PC-3 (cell line): ENCODE measurements at regions not wholly inside any gene's neighbourhood (a gene's known extent, or its start where the extent isn't known, plus 50 kb on each side); places are given as distances from the start of the nearest gene placed in this dataset.

Source experiments
- ATAC-seq: fragments of 200-7000 bp; cut with Tn5 transposase; 2 replicates; pipeline ENCODE4 v1.9.1; 2020; ENCODE audit warnings: mild to moderate bottlenecking, moderate library complexity
- BruUV-seq: library from RNA; stranded (reverse); fragments of 400-500 nt; replicated peaks from 2 replicates; lab custom pipeline; 2021; lab: Mats Ljungman, UMichigan
- CTCF ChIA-PET: fragments of 300-600 bp; sonication (Branson Sonifier 250); formaldehyde crosslinking; loops from one replicate; lab custom pipeline; 2022; ENCODE audit warnings: antibody characterized with exemption; lab: Charles Lee
- POLR2A ChIA-PET: fragments of 300-600 bp; sonication (Branson Sonifier 250); formaldehyde crosslinking; loops from one replicate; lab custom pipeline; 2022; ENCODE audit warnings: antibody characterized with exemption; ENCODE audit not compliant: unreplicated experiment; lab: Charles Lee
- DNase-seq: peaks from one replicate; pipeline ENCODE4 v3.0.0-alpha.2; 2015
- H2AFZ ChIP-seq: fragments of 300-600 bp; sonication (generic); 2 replicates; pipeline ENCODE4 v1.6.0; 2016; ENCODE audit warnings: antibody characterized with exemption, low read length
- H3F3A ChIP-seq: fragments of 300-600 bp; sonication (generic); one replicate; pipeline ENCODE4 v1.6.0; 2017; ENCODE audit warnings: antibody characterized with exemption, low read length, control low read depth, mild to moderate bottlenecking; ENCODE audit not compliant: unreplicated experiment
- H3K27ac ChIP-seq: fragments of 300-600 bp; sonication (generic); 2 replicates; pipeline ENCODE4 v1.5.1; 2016; ENCODE audit warnings: mild to moderate bottlenecking, low read length
- H3K27me3 ChIP-seq: fragments of 300-600 bp; sonication (generic); 2 replicates; pipeline ENCODE4 v1.6.1; 2016; ENCODE audit warnings: low read length, mixed read lengths
- H3K36me3 ChIP-seq: fragments of 300-600 bp; sonication (generic); 2 replicates; pipeline ENCODE4 v1.6.1; 2016; ENCODE audit warnings: low read depth, mixed run types, low read length, mixed read lengths
- H3K4me1 ChIP-seq: fragments of 300-600 bp; sonication (generic); 2 replicates; pipeline ENCODE4 v1.5.1; 2016; ENCODE audit warnings: low read length; ENCODE audit not compliant: insufficient read depth
- H3K4me2 ChIP-seq: fragments of 300-600 bp; sonication (generic); 2 replicates; pipeline ENCODE4 v1.6.0; 2016; ENCODE audit warnings: low read length
- H3K4me3 ChIP-seq: fragments of 300-600 bp; sonication (generic); 2 replicates; pipeline ENCODE4 v1.5.1; 2016; ENCODE audit warnings: mild to moderate bottlenecking, low read length, mixed read lengths
- H3K79me2 ChIP-seq: fragments of 300-600 bp; sonication (generic); 2 replicates; pipeline ENCODE4 v1.6.1; 2017; ENCODE audit warnings: low read length, mixed read lengths
- H3K9ac ChIP-seq: fragments of 300-600 bp; sonication (generic); 2 replicates; pipeline ENCODE4 v1.6.0; 2016; ENCODE audit warnings: mild to moderate bottlenecking, low read length
- H3K9me2 ChIP-seq: fragments of 300-600 bp; sonication (generic); replicated peaks from 2 replicates; pipeline ENCODE4 v1.6.1; 2016; ENCODE audit warnings: mixed run types, low read length, mixed read lengths
- H3K9me3 ChIP-seq: fragments of 300-600 bp; sonication (generic); 2 replicates; pipeline ENCODE4 v1.6.1; 2016; ENCODE audit warnings: low read length, mixed read lengths
- H4K20me1 ChIP-seq: fragments of 300-600 bp; sonication (generic); 2 replicates; pipeline ENCODE4 v1.6.1; 2016; ENCODE audit warnings: low read length, mixed read lengths
- EZH2 ChIP-seq: fragments of 300-600 bp; sonication (generic); IDR thresholded peaks from one replicate; pipeline ENCODE4 v1.6.1; 2017; ENCODE audit warnings: antibody characterized with exemption, mild to moderate bottlenecking, low read length; ENCODE audit not compliant: unreplicated experiment
- EZH2phosphoT487 ChIP-seq: fragments of 300-600 bp; sonication (generic); IDR thresholded peaks from 2 replicates; pipeline ENCODE4 v1.6.1; 2018; ENCODE audit warnings: mild to moderate bottlenecking, antibody characterized with exemption, low read length, borderline replicate concordance
- intact Hi-C: fragments of 100-400 bp; cut with micrococcal nuclease; formaldehyde crosslinking; loops from 2 replicates; pipeline ENCODE4 v1.9.0; 2023
- TF ChIP-seq, protein P1 (sequence below): fragments of 300-600 bp; sonication (generic); conservative IDR thresholded peaks from 2 replicates; pipeline ENCODE4 v1.5.1; 2017; ENCODE audit warnings: antibody characterized with exemption, low read depth, mild to moderate bottlenecking, low read length

GRCh38 chr2:7429733-7430132 is 512.5 kb downstream of the RNF144A start:
- intact Hi-C loops: loop anchor here (10.0 kb wide), 3 partner anchors 385 to 1335 kb away; no protein-coding TSS in a partner anchor
- BruUV-seq: no TSS peak
- H3K4me3 ChIP-seq: no peak overlapping the region
- peak; percentile 53 for ATAC-seq
- POLR2A ChIA-PET: no interaction called here
- H3K36me3 ChIP-seq: no peaks in the 10 kb centered on the region
- DNase-seq: peak; percentile 28
- CTCF ChIA-PET: no interaction called here
- H2AFZ ChIP-seq: no peak overlapping the region
- H3F3A ChIP-seq: no peaks in the 10 kb centered on the region
- no peaks in the 10 kb centered on the region for H3K4me1 ChIP-seq
- H3K9me3 ChIP-seq: no peaks in the 10 kb centered on the region
- TF ChIP-seq, protein P1, sequence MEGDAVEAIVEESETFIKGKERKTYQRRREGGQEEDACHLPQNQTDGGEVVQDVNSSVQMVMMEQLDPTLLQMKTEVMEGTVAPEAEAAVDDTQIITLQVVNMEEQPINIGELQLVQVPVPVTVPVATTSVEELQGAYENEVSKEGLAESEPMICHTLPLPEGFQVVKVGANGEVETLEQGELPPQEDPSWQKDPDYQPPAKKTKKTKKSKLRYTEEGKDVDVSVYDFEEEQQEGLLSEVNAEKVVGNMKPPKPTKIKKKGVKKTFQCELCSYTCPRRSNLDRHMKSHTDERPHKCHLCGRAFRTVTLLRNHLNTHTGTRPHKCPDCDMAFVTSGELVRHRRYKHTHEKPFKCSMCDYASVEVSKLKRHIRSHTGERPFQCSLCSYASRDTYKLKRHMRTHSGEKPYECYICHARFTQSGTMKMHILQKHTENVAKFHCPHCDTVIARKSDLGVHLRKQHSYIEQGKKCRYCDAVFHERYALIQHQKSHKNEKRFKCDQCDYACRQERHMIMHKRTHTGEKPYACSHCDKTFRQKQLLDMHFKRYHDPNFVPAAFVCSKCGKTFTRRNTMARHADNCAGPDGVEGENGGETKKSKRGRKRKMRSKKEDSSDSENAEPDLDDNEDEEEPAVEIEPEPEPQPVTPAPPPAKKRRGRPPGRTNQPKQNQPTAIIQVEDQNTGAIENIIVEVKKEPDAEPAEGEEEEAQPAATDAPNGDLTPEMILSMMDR: 0 out of 2 replicates have a peak, but pooled peaks have one; percentile 9
- no peak for TF ChIP-seq EZH2phosphoT487
- no peaks in the 10 kb centered on the region for H4K20me1 ChIP-seq
- no peaks in the 10 kb centered on the region for H3K27me3 ChIP-seq
- H3K27ac ChIP-seq: no peak overlapping the region
- no peaks in the 10 kb centered on the region for H3K9me2 ChIP-seq
- no peaks in the 10 kb centered on the region for H3K79me2 ChIP-seq
- H3K9ac ChIP-seq: no peak overlapping the region
- no peak overlapping the region for H3K4me2 ChIP-seq

DNA sequence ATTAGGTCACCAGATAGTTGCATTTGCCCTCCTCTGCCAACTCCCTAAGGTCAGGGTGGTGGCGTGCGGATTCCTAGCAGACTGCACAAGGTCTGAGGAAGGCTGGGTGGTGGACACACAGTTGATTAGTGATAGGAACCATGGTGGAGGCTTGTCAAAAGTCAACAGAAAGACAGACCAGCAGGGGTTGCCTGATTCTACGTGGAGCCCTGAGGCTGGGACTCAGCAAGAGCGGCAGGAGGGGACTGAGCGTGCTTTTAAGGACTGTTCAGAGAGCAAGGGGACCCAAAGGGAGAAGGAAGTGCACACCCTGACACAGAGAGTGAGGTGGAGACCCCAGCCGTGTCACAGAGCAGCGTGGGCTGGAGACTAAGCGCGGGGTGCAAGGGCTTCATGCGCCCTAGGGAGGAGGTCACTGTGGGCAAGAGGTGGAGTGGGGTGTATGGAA is 513.2 kb downstream of the RNF144A start:
- H3K27ac ChIP-seq: no peak overlapping the region
- CTCF ChIA-PET: no interaction called here
- DNase-seq (no peak), ATAC-seq (no peak)
- H3K27me3 ChIP-seq: no peaks in the 10 kb centered on the region
- H3K9me2 ChIP-seq: no peaks in the 10 kb centered on the region
- H3K4me3 ChIP-seq: no peak overlapping the region
- H3F3A ChIP-seq: no peaks in the 10 kb centered on the region
- intact Hi-C loops: no loop called here
- no TSS peak for BruUV-seq
- TF ChIP-seq, protein P1: no peak
- TF ChIP-seq EZH2phosphoT487: no peak
- no peak for TF ChIP-seq EZH2
- H3K9me3 ChIP-seq: no peaks in the 10 kb centered on the region
- no peak overlapping the region for H3K9ac ChIP-seq
- H4K20me1 ChIP-seq: no peaks in the 10 kb centered on the region
- H3K4me2 ChIP-seq: no peak overlapping the region
- POLR2A ChIA-PET: no interaction called here
- no peaks in the 10 kb centered on the region for H3K36me3 ChIP-seq
- H2AFZ ChIP-seq: no peak overlapping the region
- H3K4me1 ChIP-seq: no peaks in the 10 kb centered on the region
- no peaks in the 10 kb centered on the region for H3K79me2 ChIP-seq

DNA sequence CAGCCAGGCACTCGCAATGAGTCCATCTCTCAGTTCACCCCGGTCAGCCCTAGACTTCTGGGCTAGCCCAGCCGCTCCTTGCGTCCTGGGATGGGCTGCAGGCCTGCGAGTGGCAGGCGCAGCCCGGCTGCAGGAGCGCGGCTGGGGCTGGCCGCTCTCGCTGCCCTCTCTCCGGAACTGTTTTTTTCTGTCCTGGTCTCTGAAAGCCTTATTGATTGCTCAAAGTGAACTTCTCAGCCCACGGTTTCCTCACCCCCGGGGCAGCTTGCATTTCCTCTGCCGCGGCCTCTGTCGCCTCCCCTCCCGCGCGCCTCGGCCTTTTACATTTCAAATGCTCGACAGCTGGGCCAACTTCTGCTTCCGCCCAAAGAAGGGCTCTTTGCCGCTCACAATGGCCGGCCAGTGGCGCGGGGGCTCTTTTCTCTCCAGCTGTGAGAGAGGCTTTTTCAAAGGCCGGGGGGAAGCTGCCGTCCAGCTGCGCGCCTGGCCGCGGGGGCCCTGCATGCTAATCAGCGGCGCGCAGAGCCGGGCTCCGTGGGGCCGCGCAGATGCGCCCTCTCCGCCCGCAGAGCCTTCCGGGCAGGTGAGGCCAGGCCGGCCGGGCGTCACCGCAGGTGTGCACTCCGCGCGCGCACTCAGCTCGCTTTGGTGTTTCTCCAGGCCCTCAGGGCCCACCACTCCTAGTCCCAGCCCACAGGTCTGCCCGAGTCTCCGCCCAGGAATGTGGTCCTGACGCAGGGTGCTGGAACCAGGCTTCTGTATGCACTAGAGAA is 513.8 kb downstream of the RNF144A start:
- CTCF ChIA-PET: no interaction called here
- no peaks in the 10 kb centered on the region for H3F3A ChIP-seq
- no peaks in the 10 kb centered on the region for H3K79me2 ChIP-seq
- H3K9me3 ChIP-seq: no peaks in the 10 kb centered on the region
- no peak overlapping the region for H3K27ac ChIP-seq
- TF ChIP-seq EZH2 (no peak), EZH2phosphoT487 (no peak)
- TF ChIP-seq, protein P1: no peak
- H3K4me3 ChIP-seq: peak overlapping the region; percentile 44
- no peaks in the 10 kb centered on the region for H4K20me1 ChIP-seq
- no peaks in the 10 kb centered on the region for H3K36me3 ChIP-seq
- H3K27me3 ChIP-seq: no peaks in the 10 kb centered on the region
- TSS peak; percentile 42 for BruUV-seq
- H3K4me1 ChIP-seq: no peaks in the 10 kb centered on the region
- no peaks in the 10 kb centered on the region for H3K9me2 ChIP-seq
- peak; percentile 57 for ATAC-seq
- DNase-seq: peak; percentile 61
- H2AFZ ChIP-seq: peak overlapping the region; percentile 54; the same call in 1 of the 2 replicates
- H3K9ac ChIP-seq: no peak overlapping the region
- POLR2A ChIA-PET: no interaction called here
- H3K4me2 ChIP-seq: peak overlapping the region; percentile 53
- intact Hi-C loops: no loop called here
